Astrocyte (in vitro differentiated cells and primary cell): ENCODE measurements at regions not wholly inside any gene's neighbourhood (a gene's known extent, or its start where the extent isn't known, plus 50 kb on each side); places are given as distances from the start of the nearest gene placed in this dataset.

Experiments
- CTCF ChIP-seq: IDR thresholded peaks from 2 replicates; pipeline ENCODE4 v1.5.1; 2011; ENCODE audit warnings: low read depth, mild to moderate bottlenecking, inconsistent platforms, low read length, moderate library complexity; ENCODE audit not compliant: insufficient read depth
- EZH2 ChIP-seq: IDR thresholded peaks from 2 replicates; pipeline ENCODE4 v1.6.1; 2012; ENCODE audit warnings: mild to moderate bottlenecking, low read length, inconsistent platforms; ENCODE audit not compliant: insufficient read depth

GRCh38 chr5:124253203-124253810, 493.1 kb downstream of the ZNF608 start:
- no peak for TF ChIP-seq CTCF
- no peak for TF ChIP-seq EZH2
